Thoracic aorta (tissue), 2 donors: ENCODE measurements at regions not wholly inside any gene's neighbourhood (a gene's known extent, or its start where the extent isn't known, plus 50 kb on each side); places are given as distances from the start of the nearest gene placed in this dataset.

Source experiments
- ATAC-seq: fragments of 150-250 bp; one replicate; pipeline ENCODE4 v1.8.0; 2017; ENCODE audit warnings: low read depth; ENCODE audit not compliant: insufficient number of reproducible peaks, low FRiP score
- DNase-seq: peaks from one replicate; pipeline ENCODE4 v3.0.0-alpha.2; 2020; ENCODE audit warnings: low spot score
- H3K27ac ChIP-seq, 2 donors: fragments of 200-600 bp; sonication (generic); 1 replicate in 1 of 2; 2 replicates in 1 of 2; pipeline ENCODE4 v1.5.1; 2016; ENCODE audit warnings: mild to moderate bottlenecking in 2 of 2, moderate library complexity in 2 of 2
- H3K27me3 ChIP-seq: fragments of 200-600 bp; sonication (generic); replicated peaks from 2 replicates; pipeline ENCODE4 v1.6.0; 2016; ENCODE audit warnings: mild to moderate bottlenecking; ENCODE audit not compliant: insufficient read depth
- H3K36me3 ChIP-seq: fragments of 200-600 bp; sonication (generic); one replicate; pipeline ENCODE4 v1.5.1; 2016
- H3K4me1 ChIP-seq, 2 donors: fragments of 200-600 bp; sonication (generic); 1 replicate in 1 of 2; 2 replicates in 1 of 2; pipeline versions ENCODE4 v1.5.1 to v1.6.0; 2016; ENCODE audit warnings: low read depth in 2 of 2, mild to moderate bottlenecking in 1 of 2; ENCODE audit not compliant: control insufficient read depth in 1 of 2
- H3K4me3 ChIP-seq: fragments of 200-600 bp; sonication (generic); 2 replicates; pipeline ENCODE4 v1.5.1; 2016; ENCODE audit warnings: mild to moderate bottlenecking
- H3K9me3 ChIP-seq: fragments of 200-600 bp; sonication (generic); 2 replicates; pipeline ENCODE4 v1.5.1; 2016
- TF ChIP-seq, protein P1 (sequence below): fragments of 200-600 bp; sonication (generic); IDR thresholded peaks from one replicate; pipeline ENCODE4 v1.5.1; 2019; ENCODE audit warnings: antibody characterized with exemption

DNA sequence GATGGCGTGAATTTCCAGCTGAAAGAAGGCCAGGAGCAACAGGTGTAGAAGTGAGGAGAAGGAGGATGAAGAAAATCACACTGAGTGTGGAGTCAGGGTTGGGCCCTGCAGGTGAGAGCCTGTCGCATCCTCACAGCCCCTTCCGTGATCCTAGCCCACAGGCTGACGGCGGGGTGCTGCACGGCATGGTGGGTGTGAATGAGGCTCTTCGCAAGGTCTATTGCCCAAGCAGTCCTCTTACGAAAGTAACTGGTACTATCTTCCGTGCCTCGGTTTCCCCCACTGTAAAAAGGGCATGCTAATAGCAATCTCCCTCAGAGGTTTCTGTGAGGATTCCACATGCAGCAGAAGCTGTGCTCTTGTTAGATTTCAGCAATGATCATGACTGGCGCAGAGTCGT lies 129.9 kb upstream of the TNS3 start:
- ATAC-seq (no peak), DNase-seq (no peak)
- no peaks in the 10 kb centered on the region for H3K4me1 ChIP-seq
- H3K27me3 ChIP-seq: no peaks in the 10 kb centered on the region
- no peaks in the 10 kb centered on the region for H3K9me3 ChIP-seq
- H3K27ac ChIP-seq: no peak overlapping the region
- H3K4me3 ChIP-seq: no peak overlapping the region
- no peaks in the 10 kb centered on the region for H3K36me3 ChIP-seq
- TF ChIP-seq, protein P1, sequence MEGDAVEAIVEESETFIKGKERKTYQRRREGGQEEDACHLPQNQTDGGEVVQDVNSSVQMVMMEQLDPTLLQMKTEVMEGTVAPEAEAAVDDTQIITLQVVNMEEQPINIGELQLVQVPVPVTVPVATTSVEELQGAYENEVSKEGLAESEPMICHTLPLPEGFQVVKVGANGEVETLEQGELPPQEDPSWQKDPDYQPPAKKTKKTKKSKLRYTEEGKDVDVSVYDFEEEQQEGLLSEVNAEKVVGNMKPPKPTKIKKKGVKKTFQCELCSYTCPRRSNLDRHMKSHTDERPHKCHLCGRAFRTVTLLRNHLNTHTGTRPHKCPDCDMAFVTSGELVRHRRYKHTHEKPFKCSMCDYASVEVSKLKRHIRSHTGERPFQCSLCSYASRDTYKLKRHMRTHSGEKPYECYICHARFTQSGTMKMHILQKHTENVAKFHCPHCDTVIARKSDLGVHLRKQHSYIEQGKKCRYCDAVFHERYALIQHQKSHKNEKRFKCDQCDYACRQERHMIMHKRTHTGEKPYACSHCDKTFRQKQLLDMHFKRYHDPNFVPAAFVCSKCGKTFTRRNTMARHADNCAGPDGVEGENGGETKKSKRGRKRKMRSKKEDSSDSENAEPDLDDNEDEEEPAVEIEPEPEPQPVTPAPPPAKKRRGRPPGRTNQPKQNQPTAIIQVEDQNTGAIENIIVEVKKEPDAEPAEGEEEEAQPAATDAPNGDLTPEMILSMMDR: no peak

DNA sequence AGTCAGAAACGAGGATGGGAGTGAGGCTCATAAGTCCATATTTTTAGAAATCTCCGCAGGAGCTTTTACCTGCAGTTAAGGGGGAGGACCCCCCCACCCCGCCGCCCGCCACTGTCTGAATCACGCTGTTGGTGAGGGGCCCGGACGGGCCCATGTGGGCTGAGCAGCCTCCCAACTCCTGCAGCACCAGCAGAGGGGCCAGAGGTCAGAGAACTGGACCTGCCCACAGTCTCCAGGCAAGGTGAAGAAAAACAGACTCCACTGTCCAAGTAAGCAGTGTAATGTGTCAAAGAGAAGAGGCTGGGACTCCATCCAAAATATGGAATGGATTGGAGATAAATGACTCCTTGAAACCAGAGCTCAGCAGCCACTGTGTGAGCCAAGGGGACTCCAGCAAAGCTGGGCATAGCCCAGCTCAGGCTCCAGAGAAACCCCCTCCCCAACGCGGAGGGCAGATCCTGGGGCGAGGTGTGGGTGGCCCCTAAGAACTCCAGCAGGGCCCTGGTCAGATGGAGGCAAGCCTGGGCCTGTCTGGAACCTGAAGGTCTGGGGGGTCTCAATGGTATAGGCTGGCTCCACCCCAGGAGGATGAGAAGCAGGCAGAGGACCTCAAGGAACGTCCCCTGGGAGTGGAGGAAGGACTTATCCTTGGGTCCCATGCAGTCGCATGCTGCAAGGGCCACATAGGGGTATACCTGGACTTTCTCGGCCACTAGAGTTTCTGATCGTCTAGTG lies 128.5 kb upstream of the TNS3 start:
- Histone ChIP-seq H3K27ac (no peak overlapping the region), H3K4me3 (no peak overlapping the region)
- TF ChIP-seq, protein P1: no peak

DNA sequence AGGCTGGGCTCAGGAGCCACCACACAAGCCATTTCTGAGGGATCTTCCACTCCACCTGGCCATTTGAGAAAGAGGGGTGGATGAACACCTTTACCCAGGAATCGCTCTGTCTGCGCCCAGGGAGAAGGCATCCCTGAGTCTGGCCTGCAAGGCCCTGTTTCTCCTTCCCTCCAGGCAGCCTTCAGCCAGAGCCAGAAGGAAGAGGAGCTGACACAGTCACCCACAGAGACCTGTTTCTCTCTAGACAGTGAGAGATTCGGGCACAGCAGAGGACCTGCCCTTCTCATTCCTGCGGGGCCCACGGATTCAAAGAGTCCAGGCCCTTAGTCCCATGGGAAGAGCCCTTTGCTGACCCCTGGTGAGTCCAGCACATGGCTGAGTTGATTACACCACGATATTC lies 127.5 kb upstream of the TNS3 start:
- no peaks in the 10 kb centered on the region for H3K9me3 ChIP-seq
- DNase-seq (no peak), ATAC-seq (no peak)
- H3K4me3 ChIP-seq: no peak overlapping the region
- H3K27me3 ChIP-seq: no peaks in the 10 kb centered on the region
- TF ChIP-seq, protein P1: no peak
- H3K27ac ChIP-seq: no peak overlapping the region
- no peaks in the 10 kb centered on the region for H3K4me1 ChIP-seq
- no peaks in the 10 kb centered on the region for H3K36me3 ChIP-seq

More for the DNA sequence above, 128.5 kb upstream of the TNS3 start:
- no peak for ATAC-seq
- no peaks in the 10 kb centered on the region for H3K4me1 ChIP-seq
- H3K27me3 ChIP-seq: no peaks in the 10 kb centered on the region
- H3K9me3 ChIP-seq: no peaks in the 10 kb centered on the region
- DNase-seq: no peak
- H3K36me3 ChIP-seq: no peaks in the 10 kb centered on the region

DNA sequence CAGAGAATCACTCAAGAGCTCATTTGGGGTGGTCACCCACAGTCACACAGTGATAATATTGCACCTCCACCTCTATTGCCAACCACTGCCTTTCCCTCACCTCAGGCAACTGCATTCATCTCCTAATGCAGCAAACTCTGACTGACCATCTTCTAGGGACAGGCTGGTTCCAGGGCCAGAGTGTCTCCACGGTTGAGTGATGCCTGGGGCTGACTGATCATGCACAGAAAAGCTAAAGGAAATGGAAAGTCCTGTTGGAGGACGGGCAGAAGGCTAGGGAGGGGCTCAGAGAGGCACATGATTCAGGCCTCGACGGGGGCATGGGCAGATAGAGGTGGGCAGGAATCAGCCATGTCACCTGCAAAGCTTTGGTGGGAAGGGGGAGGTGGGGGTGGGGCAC lies 127.1 kb upstream of the TNS3 start:
- Histone ChIP-seq H3K4me1 (no peaks in the 10 kb centered on the region), H3K9me3 (no peaks in the 10 kb centered on the region), H3K27ac (no peak overlapping the region), H3K4me3 (no peak overlapping the region), H3K27me3 (no peaks in the 10 kb centered on the region), H3K36me3 (no peaks in the 10 kb centered on the region)
- TF ChIP-seq, protein P1: no peak
- ATAC-seq (no peak), DNase-seq (no peak)

DNA sequence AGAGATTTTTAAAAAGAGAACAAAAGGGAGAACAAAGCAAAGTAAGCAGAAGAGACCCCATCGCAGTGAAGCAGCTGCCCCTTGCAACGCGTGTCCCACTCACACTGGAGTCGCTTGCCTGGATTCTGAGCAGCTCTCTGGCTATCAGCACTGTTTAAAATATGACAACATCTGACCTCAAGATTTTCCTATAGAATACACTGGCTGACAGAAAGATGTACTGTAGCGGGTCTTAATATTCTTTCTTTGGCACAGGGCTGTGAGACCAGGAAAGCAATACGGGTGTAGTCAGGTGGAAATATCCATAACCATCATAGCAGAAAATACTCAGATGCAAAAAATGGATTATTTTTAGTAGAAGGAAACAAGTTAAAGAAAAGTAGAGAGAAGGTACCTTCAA lies 125.7 kb upstream of the TNS3 start:
- no peak for ATAC-seq
- H3K27me3 ChIP-seq: no peaks in the 10 kb centered on the region
- H3K9me3 ChIP-seq: no peaks in the 10 kb centered on the region
- TF ChIP-seq, protein P1: no peak
- H3K36me3 ChIP-seq: no peaks in the 10 kb centered on the region
- no peak overlapping the region for H3K27ac ChIP-seq
- H3K4me1 ChIP-seq: no peaks in the 10 kb centered on the region
- H3K4me3 ChIP-seq: no peak overlapping the region
- no peak for DNase-seq
